ENCODE measurements at regions not wholly inside any gene's neighbourhood (a gene's known extent, or its start where the extent isn't known, plus 50 kb on each side); places are given as distances from the start of the nearest gene placed in this dataset.

DNA sequence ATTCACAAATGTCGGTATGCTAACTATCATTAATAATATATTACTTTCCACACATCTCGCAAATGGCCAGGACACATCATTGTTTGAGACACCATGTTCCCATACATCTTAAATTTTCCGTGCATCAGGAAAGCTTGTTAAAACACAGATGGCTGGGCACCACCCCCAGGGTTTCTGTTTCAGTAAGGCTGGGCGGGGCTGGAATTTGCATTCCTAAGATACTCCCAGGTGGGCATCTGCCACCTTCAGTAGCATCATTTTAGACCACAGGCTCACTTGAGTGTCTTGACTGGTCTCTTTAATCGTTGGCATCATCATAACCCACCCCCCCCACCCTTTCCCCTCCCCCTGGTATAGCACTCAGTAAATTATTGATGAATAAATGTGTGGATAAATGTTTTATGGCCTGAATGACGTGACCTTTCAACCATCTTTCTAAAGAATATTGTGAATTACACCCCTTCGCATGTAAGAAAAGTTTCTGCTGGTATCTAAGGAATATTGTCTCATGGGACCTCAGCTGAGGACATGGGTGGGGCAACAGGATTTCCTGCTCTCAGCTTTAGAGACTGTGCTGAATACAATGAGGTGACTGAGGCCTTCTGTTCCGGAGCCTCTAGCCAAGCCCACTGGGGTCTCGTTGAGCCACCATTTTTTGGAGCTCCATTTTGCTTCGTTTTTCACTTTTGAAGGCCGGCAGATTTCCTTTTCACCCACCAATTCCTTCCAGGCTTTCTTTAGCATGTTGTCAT lies 124.1 kb upstream of the NEDD9 start:
- peak in 1 of 5 donors; percentile 54 for DNase-seq

GRCh38 chr6:11353921-11354389 lies 121.5 kb upstream of the NEDD9 start:
- DNase-seq = peak in 3 of 5 donors; percentile 9 to 85 (median 13)

- DNase-seq = no peak
Measured at GRCh38 chr6:11350294-11350693, 117.8 kb upstream of the NEDD9 start.

GRCh38 chr6:11349880-11350279 lies 117.4 kb upstream of the NEDD9 start:
- DNase-seq = no peak

- DNase-seq = no peak
Measured at GRCh38 chr6:11346516-11346915, 114.0 kb upstream of the NEDD9 start.

DNA sequence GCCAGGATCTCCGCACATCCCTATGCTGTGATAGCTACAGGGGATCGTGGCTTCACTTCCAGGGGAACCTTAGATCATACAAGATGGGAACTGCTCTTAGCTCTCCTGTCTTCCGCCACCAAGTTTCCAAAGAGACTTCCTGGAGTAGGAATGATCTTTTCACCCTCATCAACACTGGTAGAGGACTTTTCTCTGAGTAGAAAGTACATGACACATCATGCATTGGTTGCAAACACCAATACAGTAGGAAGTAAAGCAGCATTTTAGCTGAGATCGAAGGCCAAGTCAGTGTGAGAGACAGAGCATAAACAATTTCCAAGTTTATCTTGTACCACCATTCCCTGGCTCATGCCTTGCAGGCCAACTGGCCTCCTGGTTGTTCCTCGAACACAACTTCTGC lies 113.1 kb upstream of the NEDD9 start:
- no peak for DNase-seq

DNA sequence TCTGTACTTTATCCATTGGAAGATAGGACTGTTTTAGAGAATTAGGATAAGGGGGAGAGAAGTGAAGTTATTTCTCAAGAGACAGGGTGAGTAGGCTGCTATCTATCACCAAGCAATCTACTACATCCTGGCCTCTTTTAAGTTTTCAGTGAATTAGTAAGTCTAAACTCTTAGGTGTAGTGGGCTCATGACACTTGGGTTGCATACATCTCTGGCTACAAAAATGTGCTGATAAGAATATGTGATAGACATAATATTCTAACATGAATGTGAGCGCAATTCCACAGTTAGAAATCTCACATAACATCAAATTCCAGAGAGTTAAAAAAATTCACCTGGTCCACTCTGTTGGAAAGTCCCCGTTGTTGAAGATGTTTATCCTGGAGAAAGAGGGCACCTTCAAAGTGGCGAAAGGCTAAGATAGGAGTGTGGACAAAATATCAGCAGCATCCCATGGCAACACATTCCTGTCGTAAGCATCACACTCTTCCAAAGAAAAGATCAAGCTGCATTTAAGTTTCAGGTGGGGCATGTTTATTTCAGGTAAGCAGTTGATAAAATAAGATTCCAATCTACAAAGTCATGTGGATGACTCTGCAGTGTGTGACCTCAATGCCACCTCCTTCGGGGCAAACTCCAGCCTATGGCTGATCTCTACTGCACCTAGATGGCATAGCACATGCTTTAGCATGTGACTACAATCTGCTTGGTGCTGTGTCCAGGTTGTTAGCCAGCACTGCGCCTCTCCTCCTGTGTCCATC lies 111.7 kb upstream of the NEDD9 start:
- no peak for DNase-seq

DNA sequence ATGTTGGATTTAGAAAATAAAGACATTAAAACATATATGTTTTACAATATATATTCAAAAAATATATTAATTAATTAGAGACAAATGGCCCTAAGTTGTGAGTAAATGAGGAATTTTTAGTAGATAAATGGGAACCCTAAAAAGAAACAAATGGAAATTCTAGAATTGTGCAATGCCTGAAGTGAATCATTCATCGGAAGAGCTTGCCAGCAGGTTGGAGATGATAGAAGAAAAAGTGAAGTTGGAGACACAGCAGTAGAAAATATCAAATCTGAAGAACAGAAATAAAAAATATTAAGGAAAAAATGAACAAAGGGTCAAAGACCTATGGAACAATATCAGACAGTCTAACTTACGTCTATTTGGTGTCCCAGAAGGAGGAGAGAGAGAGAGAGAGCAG lies 109.4 kb upstream of the NEDD9 start:
- no peak for DNase-seq

DNA sequence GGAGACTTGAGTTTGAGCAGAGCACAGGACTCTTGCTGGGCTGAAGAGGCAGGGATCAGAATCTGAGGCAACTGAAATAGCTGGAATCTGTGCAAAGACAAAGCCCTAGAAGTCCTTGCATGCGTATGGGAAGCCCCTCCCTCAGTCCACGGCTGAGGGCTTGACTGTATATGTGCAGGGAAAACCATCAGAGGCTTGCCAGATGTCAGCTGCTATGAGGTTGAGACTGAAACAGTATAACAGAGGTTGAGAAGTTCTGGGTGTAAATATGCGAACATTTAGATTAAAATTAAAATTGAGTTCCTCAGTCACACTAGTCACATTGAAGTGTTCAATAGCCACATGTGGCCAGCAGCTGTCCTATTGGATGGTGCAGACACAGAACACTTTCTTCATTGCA lies 108.8 kb upstream of the NEDD9 start:
- DNase-seq = no peak

DNA sequence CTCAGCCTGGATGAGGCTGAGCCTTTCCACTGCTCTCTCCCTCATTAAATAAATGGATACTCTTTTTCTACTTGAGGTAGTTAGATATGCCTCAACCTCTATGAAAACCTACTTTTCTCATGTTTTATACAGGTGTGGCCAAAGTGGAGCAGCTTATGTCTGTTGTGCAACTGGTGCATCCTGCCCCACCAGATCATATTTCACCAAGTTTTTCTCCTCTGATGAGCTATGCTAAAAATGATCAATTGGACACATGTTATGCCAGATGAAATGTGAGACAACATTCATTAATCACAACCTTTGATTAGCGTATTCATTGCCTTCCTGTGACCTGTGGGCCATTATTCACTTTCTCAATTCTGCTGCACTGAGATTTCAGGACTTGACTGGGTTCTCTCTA lies 106.9 kb upstream of the NEDD9 start:
- no peak for DNase-seq

- no peak for DNase-seq
Measured at GRCh38 chr6:11337306-11337705, 104.8 kb upstream of the NEDD9 start.

DNA sequence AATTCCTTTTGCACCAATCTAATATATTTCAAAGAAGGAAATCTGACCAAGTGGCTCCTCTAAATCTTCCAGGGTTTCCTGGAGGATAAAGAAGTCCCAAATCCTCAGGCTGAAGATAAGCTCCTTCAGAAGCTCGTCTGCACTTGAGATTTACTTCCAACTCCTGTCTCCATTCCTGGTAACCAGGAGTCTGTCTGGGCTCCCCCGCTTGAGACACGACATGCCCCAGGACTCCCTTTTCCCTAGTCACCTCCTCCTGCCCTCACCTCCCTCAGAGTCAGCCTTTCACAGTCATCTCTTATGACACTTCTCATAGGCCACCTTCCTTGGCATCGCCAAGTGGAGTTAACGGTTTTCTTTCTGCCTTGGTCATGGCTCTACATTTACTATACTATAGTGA lies 103.4 kb upstream of the NEDD9 start:
- DNase-seq = no peak

DNA sequence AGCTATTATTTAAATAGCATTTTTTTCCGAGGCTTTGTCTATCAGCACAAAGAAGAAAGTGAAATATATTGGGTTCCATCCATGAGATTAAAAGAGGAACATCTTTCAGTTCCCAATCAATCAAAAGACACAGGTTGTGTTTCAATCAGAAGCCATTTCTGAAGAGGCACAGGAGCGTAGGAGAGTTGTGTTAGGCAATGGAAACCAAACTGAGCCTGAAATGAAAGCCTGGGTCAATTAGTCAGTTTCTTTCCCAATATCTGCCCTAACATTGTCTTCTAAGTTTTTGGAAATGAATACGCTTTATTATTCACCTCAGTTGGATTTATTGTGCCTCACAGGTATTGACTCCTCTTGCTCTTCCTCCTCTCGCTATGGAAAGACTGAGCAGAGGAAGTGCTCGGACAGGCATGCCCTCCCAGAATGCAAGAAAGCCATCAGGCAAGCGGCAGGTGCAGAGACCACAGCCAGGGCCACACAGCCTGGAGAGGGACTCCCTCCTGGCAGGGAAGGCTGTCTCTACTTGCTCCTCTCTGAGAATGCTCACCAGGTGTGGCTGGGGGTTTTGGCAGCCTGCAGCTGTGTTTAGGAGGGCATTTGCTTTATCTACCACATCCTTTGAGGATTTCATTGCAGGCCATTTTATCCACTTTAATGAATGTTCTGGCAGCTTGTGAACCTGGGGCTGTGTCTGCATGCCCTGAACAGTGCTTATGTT lies 100.8 kb upstream of the NEDD9 start:
- no peak for DNase-seq

DNA sequence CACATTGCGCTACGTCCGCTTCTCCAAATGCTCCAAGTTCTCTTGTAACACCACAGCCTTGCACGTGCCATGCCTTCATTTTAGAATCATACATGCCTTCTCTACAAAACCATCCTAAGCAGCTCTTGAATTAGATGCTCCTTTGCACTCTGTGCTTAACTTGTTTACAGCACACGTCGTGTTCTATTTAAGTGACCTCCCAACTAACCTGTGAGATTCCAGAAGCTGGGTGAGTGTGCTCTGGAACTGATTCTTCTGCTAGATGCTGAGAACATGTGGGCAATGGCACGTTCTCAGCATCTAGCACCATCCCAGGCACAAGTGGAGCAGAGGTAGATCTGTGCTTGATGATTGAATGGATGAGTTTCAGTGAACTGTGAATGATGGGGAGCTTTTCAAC lies 100.0 kb upstream of the NEDD9 start:
- no peak for DNase-seq

DNA sequence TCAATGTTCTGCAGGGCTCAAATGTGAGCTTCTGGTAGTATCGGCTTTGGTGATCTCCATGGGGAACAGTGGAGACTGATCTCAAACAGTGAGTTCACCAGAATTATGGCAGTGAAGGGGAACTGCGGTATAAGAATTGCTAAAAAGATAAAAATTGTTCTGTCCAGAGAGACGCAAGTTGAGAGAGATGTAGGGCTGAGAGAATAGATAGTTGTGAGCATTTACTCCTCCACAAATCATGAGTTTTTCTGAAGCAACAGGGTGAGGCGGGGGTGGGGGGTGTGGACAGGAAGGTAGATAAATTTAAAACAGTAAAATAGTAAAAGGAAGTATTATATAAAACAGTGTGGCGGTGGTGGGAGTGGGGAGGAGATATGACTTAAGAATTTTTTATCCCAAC lies 98.6 kb upstream of the NEDD9 start:
- no peak for DNase-seq

DNA sequence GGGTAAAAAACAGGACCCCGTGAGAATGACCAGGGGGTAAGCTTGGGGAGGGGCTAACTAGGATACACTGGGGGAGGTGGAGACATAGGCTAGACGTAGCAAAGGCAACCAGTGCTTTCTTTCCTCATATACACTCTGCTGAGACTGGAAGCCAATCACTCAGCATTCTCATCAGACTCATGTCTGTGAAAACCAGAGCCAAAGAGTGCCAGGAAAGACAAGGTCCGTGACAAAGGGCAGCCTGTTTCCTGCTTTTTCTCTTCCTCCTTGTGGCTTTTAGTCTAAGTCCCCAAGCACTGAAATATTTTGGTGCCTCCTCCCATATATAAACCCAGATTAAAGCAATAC lies 97.9 kb upstream of the NEDD9 start:
- no peak for DNase-seq

DNA sequence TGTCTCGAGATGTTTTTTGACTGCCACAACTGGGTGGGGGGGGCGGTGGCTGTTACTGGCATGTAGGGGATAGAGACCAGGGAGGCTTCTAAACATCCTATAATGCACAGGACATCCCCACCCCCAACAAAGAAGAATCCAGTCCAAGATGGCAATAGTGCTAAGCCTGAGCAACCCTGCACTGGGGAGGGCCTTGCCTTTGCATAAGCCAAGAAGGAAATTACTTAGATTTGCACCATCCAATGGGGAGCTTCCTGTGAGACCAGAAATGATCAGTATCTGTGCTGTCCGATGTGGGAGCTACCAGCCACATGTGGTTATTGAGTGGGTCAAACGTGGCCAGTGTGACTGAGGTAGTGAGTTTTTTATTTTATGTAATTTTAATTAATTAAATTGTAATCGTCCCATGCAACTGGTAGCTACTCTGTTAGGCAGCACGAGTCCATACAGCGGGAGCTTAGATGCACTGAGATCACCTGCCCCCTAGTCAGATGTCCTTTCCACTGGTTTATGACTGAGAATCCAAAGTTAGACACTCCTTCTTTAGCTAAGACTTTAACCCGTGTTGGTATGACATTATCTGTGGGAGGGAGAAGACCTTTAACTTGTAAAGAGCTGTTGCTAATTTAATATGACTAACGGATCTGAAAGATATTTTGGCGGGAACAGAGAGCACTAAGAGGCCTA lies 97.4 kb upstream of the NEDD9 start:
- DNase-seq = no peak

- no peak for DNase-seq
Measured at GRCh38 chr6:11328613-11329247, 96.3 kb upstream of the NEDD9 start.

DNA sequence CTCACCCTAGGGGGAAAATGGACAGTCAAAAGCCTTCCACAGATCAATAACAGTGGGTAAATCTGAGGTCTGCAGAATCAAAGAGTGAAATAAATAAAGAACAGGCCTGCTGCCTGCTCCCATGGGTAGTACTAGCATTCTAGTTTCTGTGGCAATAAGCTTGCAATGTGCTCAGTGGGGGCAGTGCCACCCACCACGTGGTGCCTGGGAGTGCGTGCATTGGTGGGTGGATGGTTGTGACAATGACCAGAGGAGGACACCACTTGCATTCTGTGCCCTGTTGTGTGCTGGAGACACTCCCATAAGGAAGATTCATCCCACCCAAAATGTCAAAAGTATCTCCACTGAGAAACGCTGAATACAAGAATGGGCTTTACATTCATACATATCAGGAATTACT lies 95.5 kb upstream of the NEDD9 start:
- DNase-seq = no peak

DNA sequence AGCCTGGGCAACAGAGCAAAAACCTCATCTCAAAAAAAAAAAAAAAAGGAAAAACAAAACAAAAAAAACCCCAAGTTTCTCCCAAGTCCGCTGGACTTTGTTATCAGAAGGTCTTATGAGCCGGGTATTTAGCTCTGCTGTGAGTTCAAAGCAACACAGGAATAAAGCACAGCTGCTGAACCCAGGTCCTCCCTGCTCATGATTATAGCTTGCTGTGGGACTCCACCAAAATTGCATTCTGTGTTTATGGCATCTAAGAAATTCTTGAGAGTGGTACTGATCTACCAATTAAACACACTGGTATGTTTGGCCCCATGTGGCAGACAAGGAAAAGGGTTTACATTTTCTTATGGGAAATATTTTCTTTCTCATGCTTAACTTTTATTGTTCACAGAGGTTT lies 93.6 kb upstream of the NEDD9 start:
- DNase-seq = no peak

DNA sequence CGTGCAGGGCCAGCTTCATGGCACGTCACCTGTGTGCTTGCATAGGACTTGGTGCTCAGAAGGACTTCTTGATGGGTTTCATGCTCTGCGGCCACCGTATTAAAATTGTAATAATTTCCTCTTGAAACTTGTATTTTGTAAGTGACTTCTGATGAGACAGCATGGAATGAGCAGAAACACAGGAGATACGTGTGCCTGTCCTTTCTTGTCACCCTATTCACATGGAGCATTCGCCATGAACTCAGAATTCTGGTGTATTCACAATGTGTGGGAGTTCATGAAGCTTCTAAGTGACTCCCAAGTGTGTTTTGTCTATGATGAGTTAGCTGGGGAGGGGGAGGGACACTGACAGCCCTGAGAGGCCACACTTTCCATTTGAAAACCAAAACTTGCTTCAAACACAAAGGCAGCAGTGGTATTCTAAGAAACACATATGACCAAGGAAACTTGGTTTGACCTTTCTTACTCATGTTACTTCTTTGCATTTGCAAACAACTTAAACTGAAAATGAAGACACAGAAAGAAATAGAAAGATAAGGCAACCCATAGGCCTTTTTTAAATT lies 92.1 kb upstream of the NEDD9 start:
- DNase-seq = peak in 1 of 5 donors; percentile 74
